AG04450 (cell line): ENCODE measurements at regions not wholly inside any gene's neighbourhood (a gene's known extent, or its start where the extent isn't known, plus 50 kb on each side); places are given as distances from the start of the nearest gene placed in this dataset.
"Not testable (repeated sequence)": the region's sequence is repeated elsewhere in the genome, so short reads cannot be mapped to it uniquely, and the experiment has no call there.

Experiments
- CTCF ChIA-PET: fragments of 300-600, 350-600 bp; formaldehyde crosslinking; extraction: SDS; loops from one replicate; lab custom pipeline; 2022; ENCODE audit warnings: antibody characterized with exemption, inconsistent platforms; lab: Charles Lee
- POLR2A ChIA-PET: fragments of 350-600 bp; formaldehyde crosslinking; extraction: SDS; loops from one replicate; lab custom pipeline; 2021; ENCODE audit warnings: antibody characterized with exemption, inconsistent platforms; lab: Yijun Ruan, JAX
- DNase-seq: peaks from one replicate; pipeline ENCODE4 v3.0.0-alpha.2; 2011; ENCODE audit warnings: low read depth, low spot score
- H3K27ac ChIP-seq: one replicate; pipeline ENCODE4 v1.5.1; 2012; ENCODE audit warnings: low read depth, low read length, control low read depth
- H3K27me3 ChIP-seq: one replicate; pipeline ENCODE4 v1.6.0; 2012; ENCODE audit warnings: low read length; ENCODE audit not compliant: control insufficient read depth, insufficient read depth
- H3K4me3 ChIP-seq: 2 replicates; pipeline ENCODE4 v1.5.1; 2011; ENCODE audit warnings: mild to moderate bottlenecking, low read depth, low read length, control low read depth
- H3K9me3 ChIP-seq: 2 replicates; pipeline ENCODE4 v1.5.1; 2012; ENCODE audit warnings: low read length; ENCODE audit not compliant: control insufficient read depth, insufficient read depth
- TF ChIP-seq, protein P1 (sequence below): IDR thresholded peaks from 2 replicates; pipeline ENCODE4 v1.5.1; 2011; ENCODE audit warnings: low read depth, low read length, control low read depth, inconsistent platforms

DNA sequence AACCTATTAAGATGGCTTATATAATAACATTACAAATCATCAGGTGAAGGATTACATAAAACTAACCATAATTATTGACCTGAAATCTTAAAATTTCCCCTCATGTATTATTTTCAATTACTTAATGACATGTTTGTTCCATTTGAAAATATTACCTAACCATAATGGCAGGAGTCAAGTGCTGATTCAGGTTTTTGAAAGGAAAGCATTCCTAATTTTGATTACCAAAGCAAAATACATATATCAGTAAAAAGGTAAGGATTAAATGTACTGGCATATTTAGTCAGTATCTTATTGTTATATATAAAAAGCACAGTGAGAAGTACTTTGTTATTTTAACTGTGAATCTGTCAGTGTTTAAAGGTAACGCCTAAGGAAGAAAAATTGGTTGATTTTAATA lies 960.0 kb upstream of the CNTN5 start:
- TF ChIP-seq, protein P1, sequence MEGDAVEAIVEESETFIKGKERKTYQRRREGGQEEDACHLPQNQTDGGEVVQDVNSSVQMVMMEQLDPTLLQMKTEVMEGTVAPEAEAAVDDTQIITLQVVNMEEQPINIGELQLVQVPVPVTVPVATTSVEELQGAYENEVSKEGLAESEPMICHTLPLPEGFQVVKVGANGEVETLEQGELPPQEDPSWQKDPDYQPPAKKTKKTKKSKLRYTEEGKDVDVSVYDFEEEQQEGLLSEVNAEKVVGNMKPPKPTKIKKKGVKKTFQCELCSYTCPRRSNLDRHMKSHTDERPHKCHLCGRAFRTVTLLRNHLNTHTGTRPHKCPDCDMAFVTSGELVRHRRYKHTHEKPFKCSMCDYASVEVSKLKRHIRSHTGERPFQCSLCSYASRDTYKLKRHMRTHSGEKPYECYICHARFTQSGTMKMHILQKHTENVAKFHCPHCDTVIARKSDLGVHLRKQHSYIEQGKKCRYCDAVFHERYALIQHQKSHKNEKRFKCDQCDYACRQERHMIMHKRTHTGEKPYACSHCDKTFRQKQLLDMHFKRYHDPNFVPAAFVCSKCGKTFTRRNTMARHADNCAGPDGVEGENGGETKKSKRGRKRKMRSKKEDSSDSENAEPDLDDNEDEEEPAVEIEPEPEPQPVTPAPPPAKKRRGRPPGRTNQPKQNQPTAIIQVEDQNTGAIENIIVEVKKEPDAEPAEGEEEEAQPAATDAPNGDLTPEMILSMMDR, result no peak
- Histone ChIP-seq H3K27me3 (no peaks in the 10 kb centered on the region), H3K27ac (no peak overlapping the region), H3K4me3 (no peak overlapping the region), H3K9me3 (peaks cover 2% of the 10 kb centered on the region; the same call in 1 of the 2 replicates)
- ChIA-PET CTCF (no interaction called here), POLR2A (no interaction called here)
- no peak for DNase-seq

GRCh38 chr11:98061858-98062257 lies 958.9 kb upstream of the CNTN5 start:
- DNase-seq, result no peak
- Histone ChIP-seq H3K27ac (no peak overlapping the region), H3K4me3 (no peak overlapping the region), H3K27me3 (no peaks in the 10 kb centered on the region), H3K9me3 (peaks cover 2% of the 10 kb centered on the region; the same call in 1 of the 2 replicates)
- ChIA-PET POLR2A (no interaction called here), CTCF (no interaction called here)
- TF ChIP-seq, protein P1, result no peak

- POLR2A ChIA-PET, result no interaction called here
Observed at GRCh38 chr11:98062714-98063113, 958.0 kb upstream of the CNTN5 start.

GRCh38 chr11:98068251-98068650 lies 952.5 kb upstream of the CNTN5 start:
- TF ChIP-seq, protein P1, result no peak
- H3K27me3 ChIP-seq, result no peaks in the 10 kb centered on the region
- no peak overlapping the region for H3K27ac ChIP-seq
- POLR2A ChIA-PET, result no interaction called here
- H3K4me3 ChIP-seq, result no peak overlapping the region
- DNase-seq, result no peak
- CTCF ChIA-PET, result no interaction called here
- peaks cover 10% of the 10 kb centered on the region; the same call in 1 of the 2 replicates for H3K9me3 ChIP-seq

More at GRCh38 chr11:98062714-98063113, 958.0 kb upstream of the CNTN5 start:
- Histone ChIP-seq H3K27ac (no peak overlapping the region), H3K4me3 (no peak overlapping the region), H3K27me3 (no peaks in the 10 kb centered on the region), H3K9me3 (peaks cover 2% of the 10 kb centered on the region; the same call in 1 of the 2 replicates)
- no peak for DNase-seq
- CTCF ChIA-PET, result no interaction called here
- TF ChIP-seq, protein P1, result no peak

DNA sequence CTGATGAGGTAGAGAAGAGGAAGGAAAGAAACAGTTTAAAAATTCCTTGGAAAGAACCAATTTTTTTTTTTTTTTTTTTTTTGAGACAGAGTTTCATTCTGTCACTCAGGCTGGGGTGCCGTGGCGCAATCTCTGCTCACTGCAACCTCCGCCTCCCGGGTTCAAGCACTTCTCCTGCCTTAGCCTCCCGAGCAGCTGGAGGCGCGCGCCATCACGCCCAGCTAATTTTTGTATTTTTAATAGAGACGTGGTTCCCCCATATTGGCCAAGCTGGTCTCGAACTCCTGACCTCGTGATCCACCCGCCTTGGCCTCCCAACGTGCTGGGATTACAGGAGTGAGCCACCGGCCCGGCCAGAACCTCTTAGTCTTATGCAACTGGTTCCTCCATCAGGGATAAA lies 951.6 kb upstream of the CNTN5 start:
- H3K27ac ChIP-seq, POLR2A ChIA-PET, CTCF ChIA-PET, H3K27me3 ChIP-seq, H3K9me3 ChIP-seq, H3K4me3 ChIP-seq, DNase-seq: not testable (repeated sequence)

DNA sequence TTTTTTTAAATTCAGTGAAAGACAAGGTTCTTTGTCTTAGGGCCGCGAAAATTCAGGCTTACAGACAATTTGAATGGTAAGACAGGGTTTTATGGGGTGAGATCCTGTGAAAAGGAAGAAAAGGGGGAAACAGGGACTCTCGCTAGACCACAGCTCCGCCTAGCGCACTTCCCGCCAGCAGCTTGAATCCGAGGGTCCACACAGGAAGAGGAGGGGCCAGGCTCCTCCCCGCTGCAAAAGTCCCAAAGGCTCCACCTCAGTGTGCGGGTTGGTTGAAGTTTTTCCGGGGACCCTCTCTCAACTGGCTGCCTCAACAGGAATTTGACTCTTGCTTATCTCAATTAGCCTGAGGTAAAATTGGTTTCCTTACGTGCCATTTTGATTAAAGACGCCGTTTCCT lies 950.9 kb upstream of the CNTN5 start:
- CTCF ChIA-PET, result no interaction called here
- POLR2A ChIA-PET, result no interaction called here
- no peak for DNase-seq
- H3K27ac ChIP-seq, result no peak overlapping the region
- peaks cover 10% of the 10 kb centered on the region; the same call in 1 of the 2 replicates for H3K9me3 ChIP-seq
- TF ChIP-seq, protein P1, result no peak
- H3K27me3 ChIP-seq, result no peaks in the 10 kb centered on the region
- H3K4me3 ChIP-seq, result no peak overlapping the region
